HPDE6-E6E7 (cell line): ENCODE measurements at regions not wholly inside any gene's neighbourhood (a gene's known extent, or its start where the extent isn't known, plus 50 kb on each side); places are given as distances from the start of the nearest gene placed in this dataset.

Experiments
- DNase-seq: peaks from one replicate; pipeline ENCODE4 v3.0.0; 2011; ENCODE audit warnings: missing footprints; ENCODE audit errors: extremely low spot score

DNA sequence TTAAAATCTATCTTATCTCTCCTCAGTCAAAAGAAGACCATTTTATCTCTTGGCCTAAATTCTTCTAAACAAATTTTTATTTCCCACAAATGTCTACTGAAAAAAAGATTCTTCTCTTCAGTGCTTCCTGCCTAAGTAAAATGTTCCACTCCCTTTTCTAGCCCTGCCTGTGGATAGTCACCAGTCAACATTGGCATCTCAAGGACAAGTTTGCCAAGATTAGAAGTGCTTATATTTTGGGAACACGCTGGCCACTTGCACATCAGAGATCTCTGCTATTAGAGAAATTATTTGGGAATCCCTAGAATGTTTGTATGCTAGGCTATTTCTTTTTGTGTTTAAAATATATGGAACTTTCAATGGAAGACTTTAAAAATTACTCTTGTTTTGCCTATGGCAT lies 758.2 kb upstream of the CDH7 start:
- no peak for DNase-seq

DNA sequence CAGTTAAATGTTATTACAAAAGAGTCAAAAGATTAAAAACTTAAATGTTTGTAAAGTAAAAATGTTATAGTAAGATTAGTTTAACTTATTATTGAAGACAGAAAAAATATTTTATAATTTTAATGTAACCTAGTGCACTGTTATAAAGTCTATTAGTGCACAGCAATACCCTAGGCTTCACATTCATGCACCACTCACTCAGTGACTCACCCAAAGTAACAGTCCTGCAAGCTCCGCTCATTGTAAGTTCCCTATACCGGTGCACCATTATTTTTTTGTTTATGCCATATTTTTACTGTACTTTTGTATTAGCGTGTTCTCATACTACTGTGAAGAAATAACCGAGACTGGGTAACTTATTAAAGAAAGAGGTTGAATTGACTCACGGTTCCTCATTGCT lies 759.7 kb upstream of the CDH7 start:
- DNase-seq, result no peak

DNA sequence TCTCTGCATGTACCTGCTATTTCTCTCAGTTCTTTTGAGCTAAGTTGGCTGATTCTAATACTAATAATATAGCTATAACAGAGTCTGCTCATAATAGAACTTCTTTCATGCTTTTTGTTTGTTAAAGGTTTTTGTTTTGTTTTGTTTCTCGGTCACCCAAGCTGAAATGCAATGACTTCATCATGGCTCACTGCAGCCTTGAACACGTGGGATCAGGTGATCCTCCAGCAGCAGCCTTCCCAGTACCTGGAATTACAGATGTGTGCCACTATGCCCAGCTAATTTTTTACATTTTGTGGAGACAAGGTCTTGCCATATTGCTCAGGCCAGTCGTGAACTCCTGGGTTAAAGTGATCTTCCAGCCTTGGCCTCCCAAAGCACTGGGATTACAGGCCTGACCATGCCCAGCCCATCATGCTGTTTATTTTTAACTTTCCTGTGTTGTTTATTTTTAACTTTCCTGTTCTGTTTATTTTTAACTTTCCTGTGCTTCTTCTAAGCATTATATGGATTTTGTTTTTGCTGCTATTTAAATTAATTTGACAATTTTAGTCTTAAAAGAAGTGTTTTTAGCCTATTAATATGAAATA lies 763.8 kb upstream of the CDH7 start:
- DNase-seq, result no peak

DNA sequence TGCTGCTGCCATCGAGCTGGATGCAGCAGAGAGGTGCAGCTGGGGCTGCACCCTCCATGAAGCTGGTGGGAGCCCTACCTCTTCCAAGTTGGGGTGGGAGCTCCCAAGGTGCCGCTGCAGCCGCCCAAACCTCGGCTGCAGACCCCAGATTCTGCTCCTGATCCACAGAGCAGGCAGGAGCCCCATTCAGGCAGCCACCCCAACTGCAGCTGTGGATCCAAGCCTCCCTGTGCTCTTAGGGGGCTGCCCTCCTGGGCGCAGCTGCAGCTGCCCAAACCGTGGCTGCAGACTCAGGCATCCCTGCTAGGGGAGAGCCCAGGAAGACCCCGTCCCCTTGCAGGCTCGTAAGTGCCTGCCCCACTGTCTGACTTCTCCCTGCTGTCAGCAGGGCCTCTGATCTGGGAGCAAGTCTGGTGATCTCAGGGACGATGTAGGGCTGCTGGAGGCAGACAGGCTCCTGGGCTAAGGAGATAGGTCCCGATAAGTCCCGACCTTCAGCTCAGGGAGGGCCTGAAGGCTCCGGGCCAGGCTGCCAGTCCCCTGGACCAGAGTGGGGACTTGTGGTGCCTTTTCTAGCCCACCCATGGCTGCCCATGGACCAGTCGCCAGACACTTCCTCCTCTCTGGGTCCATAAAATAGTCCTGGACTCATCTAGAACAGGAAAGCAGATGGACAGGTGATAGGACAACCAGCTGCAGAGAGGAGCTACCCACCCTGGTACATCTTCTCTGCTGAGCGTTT lies 767.1 kb upstream of the CDH7 start:
- no peak for DNase-seq

DNA sequence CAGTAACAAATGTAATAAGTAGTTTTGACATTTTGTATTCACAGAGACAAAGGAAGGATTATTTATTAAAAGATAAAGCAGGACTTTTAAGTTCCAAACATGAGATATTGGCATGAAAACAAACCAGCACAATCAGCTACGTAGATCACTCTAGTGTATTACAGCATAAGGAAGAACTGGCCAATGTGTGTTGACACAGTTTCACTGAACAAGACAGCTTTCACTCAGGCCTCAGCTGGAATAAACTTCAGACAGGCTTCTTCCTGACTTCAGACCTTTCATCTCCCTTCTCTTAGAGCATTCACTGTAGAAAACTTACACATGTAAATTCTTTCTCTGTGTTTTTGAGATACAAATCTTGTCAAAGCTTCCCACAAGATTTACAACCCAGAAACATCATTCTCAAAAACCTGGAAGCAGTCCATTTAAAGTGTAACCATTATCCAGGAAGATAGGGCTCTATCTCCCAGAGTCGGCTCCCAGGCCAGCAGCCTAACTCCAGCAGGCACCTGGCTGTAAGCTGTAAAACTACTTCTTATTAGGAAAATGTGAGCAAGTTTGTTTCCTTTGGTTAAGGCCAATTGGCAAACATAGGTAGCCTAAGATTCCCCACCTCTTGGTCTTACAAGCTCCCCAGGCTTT lies 768.3 kb upstream of the CDH7 start:
- DNase-seq, result no peak

DNA sequence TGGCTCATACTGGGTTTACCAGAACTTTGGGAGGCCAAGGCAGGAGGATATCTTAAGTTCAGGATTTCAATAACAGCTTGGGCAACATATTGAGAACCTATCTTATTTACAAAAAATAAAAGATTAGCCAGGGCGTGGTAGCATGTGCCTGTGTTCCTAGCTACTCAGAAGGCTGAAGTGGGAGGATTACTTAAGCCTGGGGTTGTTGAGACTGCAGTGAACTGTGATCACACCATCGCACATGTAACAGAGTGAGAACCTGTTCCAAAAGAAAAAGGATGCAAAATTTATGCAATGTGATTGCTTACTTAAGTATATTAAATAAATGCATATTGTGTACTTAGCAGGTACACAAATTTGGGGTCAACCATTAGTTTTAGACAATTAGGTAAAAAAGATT lies 768.9 kb upstream of the CDH7 start:
- DNase-seq, result no peak

DNA sequence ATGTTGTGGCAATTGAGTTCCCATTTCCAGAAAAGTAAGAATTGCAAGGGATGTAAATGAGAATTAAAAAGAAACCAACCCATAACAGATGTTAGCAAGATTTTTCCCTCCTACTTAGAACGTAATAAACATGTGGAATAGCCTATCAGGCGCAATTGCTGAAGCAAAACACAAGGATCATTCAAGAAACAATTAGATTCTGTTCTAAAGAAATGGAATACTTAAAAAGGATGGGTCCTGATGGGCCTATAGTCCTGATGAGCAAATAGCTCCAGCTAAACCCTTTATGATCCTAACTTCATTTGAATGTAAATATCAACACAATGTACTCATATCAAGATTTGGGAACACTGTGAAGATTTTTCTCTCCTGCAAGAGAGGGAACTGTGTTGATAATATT lies 771.0 kb upstream of the CDH7 start:
- no peak for DNase-seq

- DNase-seq, result peak; percentile 4
Observed at GRCh38 chr18:64974391-64975125, 776.3 kb upstream of the CDH7 start.

DNA sequence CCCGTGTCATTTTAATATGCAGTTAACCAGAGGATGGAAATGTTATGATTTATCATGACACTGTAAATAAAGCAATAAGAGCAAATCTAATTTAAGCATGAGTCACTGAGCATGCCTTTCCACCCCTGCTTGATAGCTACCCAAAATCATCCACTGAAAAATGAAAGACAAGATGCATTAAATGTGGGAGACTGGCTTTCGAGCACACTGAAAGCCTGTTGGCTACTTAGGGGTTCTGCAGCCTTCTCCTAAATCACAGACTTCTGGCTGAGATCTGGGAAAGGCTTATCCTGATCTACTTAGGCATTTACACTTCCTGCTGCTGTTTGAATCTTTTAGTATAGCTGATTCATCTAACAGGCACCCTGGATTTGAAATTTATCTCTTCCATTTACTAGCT lies 778.3 kb upstream of the CDH7 start:
- DNase-seq, result no peak

GRCh38 chr18:64966667-64967066 lies 784.1 kb upstream of the CDH7 start:
- no peak for DNase-seq

DNA sequence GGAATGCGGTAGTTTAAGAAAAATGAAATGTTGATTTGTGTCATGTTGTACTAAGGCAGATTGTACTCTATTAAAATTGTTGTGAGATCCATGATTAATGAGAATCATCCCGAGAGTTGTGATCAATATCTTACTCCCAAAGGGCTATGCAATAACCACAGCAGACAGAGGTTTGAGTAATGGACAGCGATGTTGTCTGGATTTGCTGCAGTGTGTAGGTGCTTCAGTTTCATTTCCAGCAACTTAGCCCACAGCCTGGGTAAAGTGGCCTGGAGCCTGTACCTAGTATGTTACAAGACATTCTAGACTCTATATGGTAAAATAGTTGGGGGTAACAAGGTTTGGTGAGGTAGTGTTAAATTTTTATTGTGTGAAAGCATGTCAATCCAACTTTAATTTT lies 794.3 kb upstream of the CDH7 start:
- DNase-seq, result no peak

DNA sequence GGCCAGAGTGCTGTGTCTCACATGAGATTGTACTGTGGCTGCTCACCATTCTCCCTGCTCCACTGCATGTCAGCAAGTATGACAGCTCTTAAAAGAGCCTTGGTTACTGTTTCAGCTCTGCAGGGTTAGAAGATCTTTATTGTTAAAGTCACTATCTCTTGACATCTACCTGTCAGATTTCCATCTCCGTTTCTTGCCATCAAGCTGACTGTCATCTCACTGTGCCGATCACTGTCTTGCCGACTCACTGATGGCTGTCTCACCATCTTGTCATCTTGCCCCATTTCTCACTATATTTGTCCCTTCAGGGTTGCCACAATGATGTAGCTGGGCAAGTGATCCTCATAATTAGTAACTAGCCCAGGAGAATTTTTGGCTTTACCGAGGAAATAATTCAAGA lies 800.9 kb upstream of the CDH7 start:
- DNase-seq, result no peak

DNA sequence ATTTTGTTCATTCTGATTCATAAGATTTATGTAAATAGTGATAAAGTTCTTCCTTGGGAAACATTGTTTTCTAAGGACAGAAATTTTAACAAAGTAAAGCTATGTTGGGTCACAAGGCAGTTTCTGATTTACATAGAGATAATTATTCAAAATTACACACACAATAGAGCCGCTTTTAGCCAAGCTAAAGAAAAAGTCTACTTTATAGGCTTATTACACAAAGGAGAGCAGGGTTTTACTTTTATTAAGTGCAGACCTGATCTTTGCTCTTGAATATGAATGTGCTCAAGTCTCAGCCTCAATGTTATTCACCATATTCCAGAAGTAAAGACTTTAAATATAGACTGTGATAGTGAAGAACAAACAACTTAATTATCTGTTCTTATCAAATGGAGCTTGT lies 787.8 kb upstream of the LINC00305 start:
- DNase-seq, result no peak

GRCh38 chr18:64929036-64929435 lies 780.1 kb upstream of the LINC00305 start:
- DNase-seq, result peak; percentile 66

DNA sequence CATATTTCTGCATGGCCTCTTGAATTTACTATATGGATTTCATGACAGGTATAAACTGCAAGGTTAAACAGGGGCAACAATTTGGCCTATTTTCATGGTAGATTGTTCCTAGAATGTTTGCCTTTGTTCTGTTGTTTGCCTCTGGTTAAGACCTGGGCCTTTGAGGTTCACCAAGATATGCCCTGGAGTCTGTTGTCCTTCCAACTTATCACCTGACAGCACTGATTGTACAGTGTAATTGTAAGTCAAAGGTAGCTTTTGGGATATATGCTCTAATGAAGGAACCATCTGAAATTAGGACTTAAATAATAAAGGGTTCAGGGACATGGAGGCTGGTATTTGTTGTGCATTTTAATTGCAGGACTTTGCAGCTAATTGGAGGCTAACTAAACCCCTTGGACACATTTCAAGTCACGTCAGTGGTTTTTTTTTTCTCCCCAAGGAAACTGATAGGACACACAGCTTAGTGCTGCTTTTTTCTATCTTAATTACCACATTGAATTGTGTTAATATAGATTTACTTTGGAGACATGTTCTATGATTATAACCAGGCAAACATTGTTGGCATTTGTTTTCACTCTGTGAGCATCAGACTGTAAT lies 771.2 kb upstream of the LINC00305 start:
- no peak for DNase-seq

DNA sequence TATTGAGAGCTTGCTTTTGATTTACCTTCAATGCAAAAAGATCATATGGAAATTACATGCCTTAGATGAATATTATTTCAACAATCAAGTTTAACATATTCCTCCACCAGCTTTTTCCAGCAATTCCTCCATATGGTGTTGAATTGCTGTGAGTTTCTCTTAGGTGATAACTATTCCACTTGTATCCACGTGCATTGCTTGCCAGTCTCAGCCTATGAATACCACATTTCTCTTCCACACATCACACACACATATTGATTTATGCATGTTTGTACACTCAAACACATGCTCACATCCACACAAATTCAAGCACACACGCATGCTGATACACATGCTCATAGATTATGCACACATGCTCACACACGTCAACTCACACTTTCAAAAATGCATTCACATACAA lies 770.0 kb upstream of the LINC00305 start:
- no peak for DNase-seq

- no peak for DNase-seq
Observed at GRCh38 chr18:64893349-64893748, 744.5 kb upstream of the LINC00305 start.

DNA sequence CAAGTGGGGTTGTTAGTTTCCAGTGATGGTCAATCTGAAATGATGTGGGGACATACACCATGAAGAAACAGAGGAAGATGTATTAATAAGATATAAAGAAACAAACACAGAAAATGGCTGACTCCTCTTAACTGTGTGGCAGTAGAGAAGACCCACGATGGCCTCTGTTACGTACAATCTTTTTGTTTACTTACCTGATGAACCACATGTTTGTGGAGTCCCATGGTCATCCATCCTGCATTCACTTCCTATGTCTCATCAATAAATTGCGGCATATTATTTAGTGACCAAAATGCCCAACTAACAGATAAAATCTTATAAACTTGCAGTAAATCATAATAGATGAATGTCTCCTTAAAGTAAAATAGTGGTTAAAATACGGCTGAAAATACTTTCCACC lies 740.1 kb upstream of the LINC00305 start:
- DNase-seq, result no peak

GRCh38 chr18:64886995-64887394 lies 738.1 kb upstream of the LINC00305 start:
- DNase-seq, result no peak

DNA sequence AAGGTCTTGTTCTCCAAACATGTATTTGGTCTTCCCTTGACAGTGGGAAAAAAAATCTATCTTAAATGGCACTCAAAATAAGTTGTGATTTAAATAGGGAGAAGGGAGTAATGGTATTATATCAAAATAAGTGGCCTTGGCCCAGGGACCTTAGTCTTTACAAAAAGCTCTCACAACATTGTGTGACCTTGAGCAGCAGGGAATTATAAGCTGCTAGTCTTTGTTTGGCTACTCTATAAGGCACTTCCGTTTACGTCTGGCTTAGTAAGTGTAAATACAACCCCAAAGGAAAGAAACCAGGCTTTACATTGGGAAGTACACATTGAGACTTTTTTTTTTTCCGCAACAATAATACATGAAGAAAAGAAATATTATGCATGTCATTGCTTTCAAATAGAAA lies 734.0 kb upstream of the LINC00305 start:
- no peak for DNase-seq

- no peak for DNase-seq
Observed at GRCh38 chr18:64876833-64877232, 727.9 kb upstream of the LINC00305 start.
